Mesothelial cell of epicardium (in vitro differentiated cells): ENCODE measurements at regions not wholly inside any gene's neighbourhood (a gene's known extent, or its start where the extent isn't known, plus 50 kb on each side); places are given as distances from the start of the nearest gene placed in this dataset.
A peak's percentile ranks its signal among the peaks of the same experiment; 100 is the strongest.

ENCODE experiments used
- DNase-seq, 2 experiments: peaks; one replicate each; pipeline ENCODE4 v3.0.0; 2021; ENCODE audit warnings: low spot score in 2 of 2; ENCODE audit not compliant: unreplicated experiment in 2 of 2
- H3K27ac Mint-ChIP-seq: 2 replicates; pipeline ENCODE4 v1.8.0; 2021; ENCODE audit warnings: mixed read lengths
- H3K27me3 Mint-ChIP-seq: 2 replicates; pipeline ENCODE4 v1.8.0; 2021; ENCODE audit warnings: low read depth, mixed read lengths
- H3K36me3 Mint-ChIP-seq: 2 replicates; pipeline ENCODE4 v1.8.0; 2021; ENCODE audit warnings: mixed read lengths
- H3K4me1 Mint-ChIP-seq: 2 replicates; pipeline ENCODE4 v1.8.0; 2021; ENCODE audit warnings: mixed read lengths
- H3K4me3 Mint-ChIP-seq: 2 replicates; pipeline ENCODE4 v1.8.0; 2021; ENCODE audit warnings: mild to moderate bottlenecking, moderate library complexity, mixed read lengths
- H3K9me3 Mint-ChIP-seq: 2 replicates; pipeline ENCODE4 v1.8.0; 2021; ENCODE audit warnings: mixed read lengths
- CTCF ChIP-seq: fragments of 200-600 bp; sonication (generic); IDR thresholded peaks from one replicate; pipeline ENCODE4 v1.5.0; 2021; ENCODE audit warnings: antibody characterized with exemption; ENCODE audit not compliant: unreplicated experiment

DNA sequence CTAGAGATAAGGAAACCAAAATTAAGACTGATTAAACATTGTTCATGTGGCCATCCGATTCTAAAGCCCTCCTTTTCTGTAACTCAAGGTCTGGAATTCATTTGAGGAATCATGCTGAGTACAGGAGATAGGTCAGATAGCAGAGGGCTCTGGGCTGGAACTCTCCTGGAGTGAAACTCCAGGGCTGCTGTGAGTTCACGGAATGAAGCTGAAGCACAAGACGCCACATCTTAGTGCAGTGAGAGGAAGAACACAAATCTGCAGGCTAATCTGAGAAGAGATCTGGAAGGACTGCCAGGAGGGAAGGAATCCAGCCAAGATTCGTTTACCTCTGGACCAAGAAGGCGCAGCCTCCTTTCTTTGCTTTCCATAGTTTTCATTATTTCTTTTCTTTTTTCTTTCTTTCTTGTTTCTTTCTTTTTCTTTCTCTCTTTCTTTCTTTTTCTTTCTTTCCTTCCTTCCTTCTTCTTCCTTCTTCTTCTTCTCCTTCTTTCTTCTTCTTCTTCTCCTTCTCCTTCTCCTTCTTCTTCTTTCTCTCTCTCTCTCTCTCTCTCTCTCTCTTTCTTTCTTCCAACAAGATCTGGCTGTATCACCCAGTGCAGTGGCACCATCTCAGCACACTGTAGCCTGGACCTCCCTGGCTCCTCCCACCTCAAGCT is 74.8 kb upstream of the ATP1B1 start:
- Mint-ChIP-seq H3K36me3 (no peaks in the 10 kb centered on the region), H3K27me3 (no peaks in the 10 kb centered on the region), H3K27ac (peak overlapping the region; percentile 65), H3K4me1 (peaks cover 12% of the 10 kb centered on the region), H3K9me3 (peaks cover 8% of the 10 kb centered on the region), H3K4me3 (no peak overlapping the region)
- TF ChIP-seq CTCF, result no peak
- DNase-seq, result no peak

- Mint-ChIP-seq H3K36me3 (no peaks in the 10 kb centered on the region), H3K4me3 (no peak overlapping the region), H3K27ac (no peak overlapping the region), H3K27me3 (no peaks in the 10 kb centered on the region), H3K9me3 (peaks cover 24% of the 10 kb centered on the region), H3K4me1 (peaks cover 2% of the 10 kb centered on the region)
- no peak for TF ChIP-seq CTCF
- no peak for DNase-seq
Measured at GRCh38 chr1:169041366-169041765, 65.1 kb upstream of the ATP1B1 start.

- Mint-ChIP-seq H3K27me3 (no peaks in the 10 kb centered on the region), H3K36me3 (no peaks in the 10 kb centered on the region), H3K9me3 (peaks cover 14% of the 10 kb centered on the region), H3K27ac (no peak overlapping the region), H3K4me3 (no peak overlapping the region), H3K4me1 (peaks cover 2% of the 10 kb centered on the region)
- DNase-seq, result no peak
- TF ChIP-seq CTCF, result no peak
Measured at GRCh38 chr1:169042377-169042776, 64.1 kb upstream of the ATP1B1 start.

DNA sequence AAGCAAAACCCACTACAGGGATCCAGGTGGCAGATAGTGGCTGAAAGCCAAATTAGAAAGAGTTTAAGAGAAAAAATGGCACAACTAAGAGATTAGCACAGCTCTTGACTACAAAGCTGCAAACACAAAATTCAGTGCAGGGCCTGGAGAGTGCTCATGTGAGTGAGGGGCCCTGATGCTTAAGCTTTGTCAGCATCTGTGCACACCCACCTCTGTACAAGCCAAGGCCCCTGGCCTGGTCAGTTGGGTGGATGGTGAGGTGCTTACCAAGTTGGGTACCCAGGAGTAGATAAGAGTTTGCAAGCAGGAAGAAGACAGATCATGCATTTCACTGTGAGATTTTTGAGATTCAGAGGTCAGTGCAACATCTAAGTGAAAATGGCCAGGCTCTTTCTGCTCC is 62.7 kb upstream of the ATP1B1 start:
- Mint-ChIP-seq H3K27me3 (no peaks in the 10 kb centered on the region), H3K36me3 (no peaks in the 10 kb centered on the region), H3K27ac (no peak overlapping the region), H3K4me1 (peaks cover 2% of the 10 kb centered on the region), H3K4me3 (no peak overlapping the region), H3K9me3 (no peaks in the 10 kb centered on the region)
- no peak for DNase-seq
- no peak for TF ChIP-seq CTCF

GRCh38 chr1:169044296-169044695 is 62.2 kb upstream of the ATP1B1 start:
- Mint-ChIP-seq H3K27ac (no peak overlapping the region), H3K27me3 (no peaks in the 10 kb centered on the region), H3K4me1 (peaks cover 4% of the 10 kb centered on the region), H3K36me3 (no peaks in the 10 kb centered on the region), H3K4me3 (no peak overlapping the region), H3K9me3 (no peaks in the 10 kb centered on the region)
- DNase-seq, result no peak
- TF ChIP-seq CTCF, result no peak

- no peak for DNase-seq
- Mint-ChIP-seq H3K27me3 (no peaks in the 10 kb centered on the region), H3K4me1 (peaks cover 4% of the 10 kb centered on the region), H3K4me3 (no peak overlapping the region), H3K9me3 (no peaks in the 10 kb centered on the region), H3K27ac (no peak overlapping the region), H3K36me3 (no peaks in the 10 kb centered on the region)
- TF ChIP-seq CTCF, result no peak
Measured at GRCh38 chr1:169044971-169045370, 61.5 kb upstream of the ATP1B1 start.
